ENCODE measurements at regions not wholly inside any gene's neighbourhood (a gene's known extent, or its start where the extent isn't known, plus 50 kb on each side); places are given as distances from the start of the nearest gene placed in this dataset.

DNA sequence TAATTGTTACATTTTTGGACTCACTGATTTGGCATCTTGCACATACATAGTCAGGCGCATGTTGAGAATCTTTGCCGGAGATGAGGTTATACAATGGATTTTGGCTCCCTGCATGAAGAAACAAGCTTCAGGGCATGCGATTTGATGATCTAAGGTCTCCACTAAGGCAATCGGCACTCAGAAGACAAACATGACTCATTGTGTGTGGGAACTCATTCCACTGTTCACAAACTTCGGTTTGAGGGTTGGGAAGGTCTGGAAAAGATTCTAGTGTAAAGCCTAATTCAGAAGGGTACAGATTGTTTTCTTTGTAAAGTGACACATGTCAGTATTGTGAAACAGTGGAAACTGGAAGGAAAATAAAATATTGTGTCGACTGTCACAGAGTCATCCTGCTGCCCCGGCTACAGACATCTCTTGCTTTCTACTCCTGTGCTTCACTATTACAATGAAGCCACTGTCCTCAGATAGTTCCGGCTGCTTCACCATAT, 192.6 kb upstream of the HMGA2 start:
- TF ChIP-seq, protein P1, sequence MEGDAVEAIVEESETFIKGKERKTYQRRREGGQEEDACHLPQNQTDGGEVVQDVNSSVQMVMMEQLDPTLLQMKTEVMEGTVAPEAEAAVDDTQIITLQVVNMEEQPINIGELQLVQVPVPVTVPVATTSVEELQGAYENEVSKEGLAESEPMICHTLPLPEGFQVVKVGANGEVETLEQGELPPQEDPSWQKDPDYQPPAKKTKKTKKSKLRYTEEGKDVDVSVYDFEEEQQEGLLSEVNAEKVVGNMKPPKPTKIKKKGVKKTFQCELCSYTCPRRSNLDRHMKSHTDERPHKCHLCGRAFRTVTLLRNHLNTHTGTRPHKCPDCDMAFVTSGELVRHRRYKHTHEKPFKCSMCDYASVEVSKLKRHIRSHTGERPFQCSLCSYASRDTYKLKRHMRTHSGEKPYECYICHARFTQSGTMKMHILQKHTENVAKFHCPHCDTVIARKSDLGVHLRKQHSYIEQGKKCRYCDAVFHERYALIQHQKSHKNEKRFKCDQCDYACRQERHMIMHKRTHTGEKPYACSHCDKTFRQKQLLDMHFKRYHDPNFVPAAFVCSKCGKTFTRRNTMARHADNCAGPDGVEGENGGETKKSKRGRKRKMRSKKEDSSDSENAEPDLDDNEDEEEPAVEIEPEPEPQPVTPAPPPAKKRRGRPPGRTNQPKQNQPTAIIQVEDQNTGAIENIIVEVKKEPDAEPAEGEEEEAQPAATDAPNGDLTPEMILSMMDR (conservative IDR thresholded peaks at IDR 0.05; ENCODE audit: low read length), result no peak
- TF ChIP-seq EZH2phosphoT487 (IDR thresholded peaks at IDR 0.05; ENCODE audit: borderline replicate concordance, low read depth, low read length), result no peak

All from OCI-LY7 (cell line).